Transverse colon (tissue), 4 donors: ENCODE measurements at regions not wholly inside any gene's neighbourhood (a gene's known extent, or its start where the extent isn't known, plus 50 kb on each side); places are given as distances from the start of the nearest gene placed in this dataset.

Experiments
- CTCF ChIP-seq, 5 experiments: fragments of 200-600 bp in 3 of 5; fragments of 450-650 bp in 2 of 5; sonication (generic) in 3 of 5; IDR thresholded peaks; 1 replicate in 2 of 5; 2 replicates in 3 of 5; pipeline ENCODE4 v1.5.1; 2016 to 2017; ENCODE audit warnings: antibody characterized with exemption in 5 of 5, inconsistent platforms in 3 of 5, mild to moderate bottlenecking in 2 of 5, moderate library complexity in 1 of 5
- EP300 ChIP-seq: sonication (generic); formaldehyde crosslinking; IDR thresholded peaks from one replicate; pipeline ENCODE4 v1.6.1; 2017; ENCODE audit warnings: antibody characterized with exemption, low read depth
- POLR2A ChIP-seq: fragments of 450-650 bp; IDR thresholded peaks from one replicate; pipeline ENCODE4 v1.6.1; 2016; ENCODE audit warnings: antibody characterized with exemption, mild to moderate bottlenecking, moderate library complexity
- POLR2AphosphoS5 ChIP-seq, 3 donors: sonication (generic); formaldehyde crosslinking; IDR thresholded peaks; one replicate each; pipeline ENCODE4 v1.6.1; 2016; ENCODE audit warnings: antibody characterized with exemption in 3 of 3

- TF ChIP-seq CTCF (IDR thresholded peaks at IDR 0.05) (no peak), EP300 (no peak), POLR2AphosphoS5 (IDR thresholded peaks at IDR 0.05) (no peak), POLR2A (no peak)
Observed at GRCh38 chr17:52306314-52306713, 147.8 kb upstream of the CA10 start.
